H9 (cell line): ENCODE measurements at regions not wholly inside any gene's neighbourhood (a gene's known extent, or its start where the extent isn't known, plus 50 kb on each side); places are given as distances from the start of the nearest gene placed in this dataset.

ENCODE experiments used
- DNase-seq: peaks from one replicate; pipeline ENCODE4 v3.0.0-alpha.2; 2017
- H2AFZ ChIP-seq: one replicate; pipeline ENCODE4 v1.6.1; 2013; ENCODE audit warnings: mild to moderate bottlenecking, low read length, control low read depth, moderate library complexity
- H2AK5ac ChIP-seq: 2 replicates; pipeline ENCODE4 v1.6.1; 2013; ENCODE audit warnings: low read length, control low read depth, mixed read lengths; ENCODE audit not compliant: insufficient read length
- H2BK120ac ChIP-seq: one replicate; pipeline ENCODE4 v1.6.1; 2013; ENCODE audit warnings: low read depth, mild to moderate bottlenecking, low read length, control low read depth, inconsistent platforms; ENCODE audit not compliant: poor library complexity, severe bottlenecking
- H2BK12ac ChIP-seq: 2 replicates; pipeline ENCODE4 v1.6.1; 2013; ENCODE audit warnings: low read length, control low read depth, mixed read lengths, low read depth; ENCODE audit not compliant: insufficient read length
- H2BK15ac ChIP-seq: 2 replicates; pipeline ENCODE4 v1.6.1; 2013; ENCODE audit warnings: low read depth, low read length, control low read depth
- H2BK20ac ChIP-seq: one replicate; pipeline ENCODE4 v1.6.1; 2013; ENCODE audit warnings: low read depth, mild to moderate bottlenecking, low read length, control low read depth, inconsistent platforms; ENCODE audit not compliant: poor library complexity, severe bottlenecking
- H2BK5ac ChIP-seq: 2 replicates; pipeline ENCODE4 v1.6.1; 2013; ENCODE audit warnings: low read length, control low read depth, mixed read lengths; ENCODE audit not compliant: insufficient read length
- H3K14ac ChIP-seq: 2 replicates; pipeline ENCODE4 v1.6.1; 2013; ENCODE audit warnings: low read length, control low read depth; ENCODE audit not compliant: insufficient read depth
- H3K18ac ChIP-seq: 2 replicates; pipeline ENCODE4 v1.6.1; 2013; ENCODE audit warnings: low read depth, mild to moderate bottlenecking, mixed read lengths, low read length, control low read depth; ENCODE audit not compliant: insufficient read length
- H3K23ac ChIP-seq: 2 replicates; pipeline ENCODE4 v1.6.1; 2013; ENCODE audit warnings: low read length, control low read depth, mixed read lengths, low read depth; ENCODE audit not compliant: insufficient read length
- H3K23me2 ChIP-seq: 2 replicates; pipeline ENCODE4 v1.6.1; 2013; ENCODE audit warnings: low read depth, mild to moderate bottlenecking, mixed read lengths, low read length, control low read depth; ENCODE audit not compliant: insufficient read length, poor library complexity, severe bottlenecking
- H3K27ac ChIP-seq: 2 replicates; pipeline ENCODE4 v1.5.1; 2013; ENCODE audit warnings: low read length, control low read depth, mixed read lengths, low read depth; ENCODE audit not compliant: insufficient read length
- H3K27me3 ChIP-seq: 2 replicates; pipeline ENCODE4 v1.6.1; 2013; ENCODE audit warnings: low read length, control low read depth, inconsistent platforms; ENCODE audit not compliant: insufficient read depth
- H3K4ac ChIP-seq: 2 replicates; pipeline ENCODE4 v1.6.1; 2013; ENCODE audit warnings: low read depth, mild to moderate bottlenecking, control low read depth, inconsistent platforms, low read length, moderate library complexity
- H3K4me1 ChIP-seq: 2 replicates; pipeline ENCODE4 v1.6.1; 2013; ENCODE audit warnings: low read length, control low read depth, inconsistent platforms; ENCODE audit not compliant: insufficient read depth
- H3K4me2 ChIP-seq: 2 replicates; pipeline ENCODE4 v1.6.1; 2013; ENCODE audit warnings: low read length, control low read depth, mixed read lengths; ENCODE audit not compliant: insufficient read length, insufficient read depth
- H3K56ac ChIP-seq: 2 replicates; pipeline ENCODE4 v1.6.1; 2013; ENCODE audit warnings: low read depth, mild to moderate bottlenecking, mixed read lengths, low read length, control low read depth; ENCODE audit not compliant: insufficient read length
- H3K79me1 ChIP-seq: 2 replicates; pipeline ENCODE4 v1.6.1; 2013; ENCODE audit warnings: low read depth, mild to moderate bottlenecking, moderate library complexity, low read length, control low read depth, inconsistent platforms; ENCODE audit not compliant: insufficient read depth, poor library complexity, severe bottlenecking
- H3K79me2 ChIP-seq: 2 replicates; pipeline ENCODE4 v1.6.1; 2013; ENCODE audit warnings: low read length, control low read depth, inconsistent platforms; ENCODE audit not compliant: insufficient read depth
- H3K9ac ChIP-seq: 2 replicates; pipeline ENCODE4 v1.6.1; 2013; ENCODE audit warnings: low read length, control low read depth, mixed read lengths; ENCODE audit not compliant: insufficient read length; ENCODE audit errors: extremely low read depth
- H3K9me3 ChIP-seq: one replicate; pipeline ENCODE4 v1.6.1; 2013; ENCODE audit warnings: low read depth, low read length, inconsistent platforms; ENCODE audit not compliant: control insufficient read depth
- H3T11ph ChIP-seq: one replicate; pipeline ENCODE4 v1.6.1; 2013; ENCODE audit warnings: mild to moderate bottlenecking, low read length, control low read depth, inconsistent platforms
- H4K20me1 ChIP-seq: one replicate; pipeline ENCODE4 v1.6.1; 2013; ENCODE audit not compliant: control insufficient read depth, insufficient read length, insufficient read depth
- H4K5ac ChIP-seq: 2 replicates; pipeline ENCODE4 v1.6.1; 2013; ENCODE audit warnings: low read depth, mild to moderate bottlenecking, mixed read lengths, low read length, control low read depth; ENCODE audit not compliant: insufficient read length
- H4K8ac ChIP-seq: replicated peaks from 2 replicates; pipeline ENCODE4 v1.6.1; 2013; ENCODE audit warnings: low read length, control low read depth, mixed read lengths, low read depth; ENCODE audit not compliant: insufficient read length
- H4K91ac ChIP-seq: 2 replicates; pipeline ENCODE4 v1.6.1; 2013; ENCODE audit warnings: low read depth, mild to moderate bottlenecking, moderate library complexity, mixed read lengths, low read length, control low read depth; ENCODE audit not compliant: insufficient read length
- H3K27ac Mint-ChIP-seq, 3 experiments: 2 replicates in 2 of 3; 3 replicates in 1 of 3; pipeline ENCODE4 v1.8.0; 2020 to 2021; ENCODE audit warnings: mixed read lengths in 3 of 3, mild to moderate bottlenecking in 1 of 3, moderate library complexity in 1 of 3
- H3K27me3 Mint-ChIP-seq: 2 replicates; pipeline ENCODE4 v1.8.0; 2021; ENCODE audit warnings: low read depth, mild to moderate bottlenecking, moderate library complexity, mixed read lengths
- H3K36me3 Mint-ChIP-seq, 3 experiments: 2 replicates in 2 of 3; 3 replicates in 1 of 3; pipeline ENCODE4 v1.8.0; 2020 to 2021; ENCODE audit warnings: low read depth in 3 of 3, mixed read lengths in 3 of 3; ENCODE audit not compliant: insufficient read depth in 1 of 3
- H3K4me1 Mint-ChIP-seq, 2 experiments: 2 replicates each; pipeline ENCODE4 v1.8.0; 2020; ENCODE audit warnings: mixed read lengths in 2 of 2
- H3K4me3 Mint-ChIP-seq, 2 experiments: 2 replicates in 1 of 2; 3 replicates in 1 of 2; pipeline ENCODE4 v1.8.0; 2020 to 2021; ENCODE audit warnings: mild to moderate bottlenecking in 2 of 2, mixed read lengths in 2 of 2, moderate library complexity in 1 of 2
- H3K9me3 Mint-ChIP-seq, 2 experiments: 2 replicates in 1 of 2; 3 replicates in 1 of 2; pipeline ENCODE4 v1.8.0; 2020; ENCODE audit warnings: mild to moderate bottlenecking in 2 of 2, mixed read lengths in 2 of 2, moderate library complexity in 1 of 2
- WGBS: extraction: QIAGEN DNeasy Blood & Tissue Kit; methylation state at CpG from one replicate; pipeline ENCODE4 v1.1.7; 2013; ENCODE audit warnings: missing lambda C conversion rate, low lambda C conversion rate, mixed read lengths; ENCODE audit not compliant: insufficient read length; ENCODE audit errors: extremely low coverage; 5-methylcytosine and 5-hydroxymethylcytosine counted together
- TF ChIP-seq, protein P1 (sequence below): fragments of 200-600 bp; sonication (generic); conservative IDR thresholded peaks from 3 replicates; pipeline ENCODE4 v1.8.0; 2021; ENCODE audit warnings: antibody characterized with exemption, mild to moderate bottlenecking

DNA sequence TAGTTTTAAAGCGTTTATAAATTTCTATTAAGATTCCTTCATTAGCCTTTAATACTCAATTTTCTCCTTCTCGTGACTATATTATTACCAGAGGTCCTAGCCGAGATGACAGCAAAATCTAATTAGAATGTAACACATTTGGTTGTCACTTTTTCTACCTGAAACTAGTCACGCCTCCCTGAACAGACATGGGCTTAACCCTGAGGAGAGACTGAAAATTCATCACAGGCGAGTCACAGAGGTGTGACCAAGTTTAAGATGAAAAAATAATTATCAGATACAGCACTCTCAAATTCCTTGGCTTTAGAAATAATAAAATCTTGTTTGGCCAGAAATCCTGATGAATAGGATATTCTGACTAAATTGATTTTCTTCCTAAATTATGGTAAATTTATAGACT, 834.4 kb upstream of the SLC39A10 start:
- H3K4me1 Mint-ChIP-seq, result no peaks in the 10 kb centered on the region
- H3K36me3 Mint-ChIP-seq, result no peaks in the 10 kb centered on the region

More for the DNA sequence above, 834.4 kb upstream of the SLC39A10 start:
- WGBS, result no CpG with 5 or more reads among the region's 5 CpGs
- no peaks in the 10 kb centered on the region for H3K23me2 ChIP-seq
- TF ChIP-seq, protein P1, sequence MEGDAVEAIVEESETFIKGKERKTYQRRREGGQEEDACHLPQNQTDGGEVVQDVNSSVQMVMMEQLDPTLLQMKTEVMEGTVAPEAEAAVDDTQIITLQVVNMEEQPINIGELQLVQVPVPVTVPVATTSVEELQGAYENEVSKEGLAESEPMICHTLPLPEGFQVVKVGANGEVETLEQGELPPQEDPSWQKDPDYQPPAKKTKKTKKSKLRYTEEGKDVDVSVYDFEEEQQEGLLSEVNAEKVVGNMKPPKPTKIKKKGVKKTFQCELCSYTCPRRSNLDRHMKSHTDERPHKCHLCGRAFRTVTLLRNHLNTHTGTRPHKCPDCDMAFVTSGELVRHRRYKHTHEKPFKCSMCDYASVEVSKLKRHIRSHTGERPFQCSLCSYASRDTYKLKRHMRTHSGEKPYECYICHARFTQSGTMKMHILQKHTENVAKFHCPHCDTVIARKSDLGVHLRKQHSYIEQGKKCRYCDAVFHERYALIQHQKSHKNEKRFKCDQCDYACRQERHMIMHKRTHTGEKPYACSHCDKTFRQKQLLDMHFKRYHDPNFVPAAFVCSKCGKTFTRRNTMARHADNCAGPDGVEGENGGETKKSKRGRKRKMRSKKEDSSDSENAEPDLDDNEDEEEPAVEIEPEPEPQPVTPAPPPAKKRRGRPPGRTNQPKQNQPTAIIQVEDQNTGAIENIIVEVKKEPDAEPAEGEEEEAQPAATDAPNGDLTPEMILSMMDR, result no peak
- no peak overlapping the region for H2BK20ac ChIP-seq
- H3K56ac ChIP-seq, result no peak overlapping the region
- Mint-ChIP-seq H3K9me3 (no peaks in the 10 kb centered on the region), H3K27me3 (no peaks in the 10 kb centered on the region; the same call in 1 of the 2 replicates), H3K4me3 (no peak overlapping the region), H3K27ac (no peak overlapping the region)
- no peak overlapping the region for H2AFZ ChIP-seq
- no peak overlapping the region for H2AK5ac ChIP-seq
- H2BK120ac ChIP-seq, result no peak overlapping the region
- no peaks in the 10 kb centered on the region for H3K9me3 ChIP-seq
- H2BK15ac ChIP-seq, result no peak overlapping the region
- no peak overlapping the region for H3K4ac ChIP-seq
- H3K14ac ChIP-seq, result no peak overlapping the region
- H2BK12ac ChIP-seq, result no peak overlapping the region
- DNase-seq, result no peak
- no peak overlapping the region for H3K23ac ChIP-seq
- no peaks in the 10 kb centered on the region for H3K79me1 ChIP-seq
- H4K20me1 ChIP-seq, result no peaks in the 10 kb centered on the region
- no peak overlapping the region for H4K8ac ChIP-seq
- H3K9ac ChIP-seq, result no peak overlapping the region
- no peak overlapping the region for H3T11ph ChIP-seq
- H3K79me2 ChIP-seq, result no peaks in the 10 kb centered on the region
- no peak overlapping the region for H4K91ac ChIP-seq
- H3K27me3 ChIP-seq, result no peaks in the 10 kb centered on the region
- H3K4me2 ChIP-seq, result no peak overlapping the region
- no peak overlapping the region for H4K5ac ChIP-seq
- H3K4me1 ChIP-seq, result no peaks in the 10 kb centered on the region
- no peak overlapping the region for H3K18ac ChIP-seq
- no peak overlapping the region for H3K27ac ChIP-seq
- H2BK5ac ChIP-seq, result no peak overlapping the region
